HAP-1 (cell line): ENCODE measurements at regions not wholly inside any gene's neighbourhood (a gene's known extent, or its start where the extent isn't known, plus 50 kb on each side); places are given as distances from the start of the nearest gene placed in this dataset.

Experiments used
- DNase-seq, 2 experiments: peaks; one replicate each; pipeline ENCODE4 v3.0.0-alpha.2; 2016 to 2020; ENCODE audit warnings: low spot score in 2 of 2
- H3K27me3 ChIP-seq: fragments of 250-450 bp; sonication (Bioruptor Pico); 2 replicates; pipeline ENCODE4 v1.5.1; 2020; ENCODE audit warnings: low read depth, mild to moderate bottlenecking, moderate library complexity
- H3K36me3 ChIP-seq: fragments of 250-450 bp; sonication (Bioruptor Pico); replicated peaks from 2 replicates; pipeline ENCODE4 v1.5.1; 2020; ENCODE audit warnings: mild to moderate bottlenecking
- H3K4me1 ChIP-seq: fragments of 250-450 bp; sonication (Bioruptor Pico); 2 replicates; pipeline ENCODE4 v1.5.1; 2020; ENCODE audit warnings: mild to moderate bottlenecking
- H3K4me3 ChIP-seq: fragments of 250-450 bp; sonication (Bioruptor Pico); 2 replicates; pipeline ENCODE4 v1.5.1; 2020; ENCODE audit warnings: mild to moderate bottlenecking, moderate library complexity
- H3K9me3 ChIP-seq: fragments of 250-450 bp; sonication (Bioruptor Pico); 2 replicates; pipeline ENCODE4 v1.5.1; 2020; ENCODE audit warnings: mild to moderate bottlenecking, moderate library complexity
- in situ Hi-C: fragments of 300-500 bp; cut with MboI; formaldehyde crosslinking; loops from 3 replicates; pipeline ENCODE4 v1.14.3; 2020; ENCODE audit warnings: low sequenced_read_pairs, inconsistent platforms, mixed read lengths

DNA sequence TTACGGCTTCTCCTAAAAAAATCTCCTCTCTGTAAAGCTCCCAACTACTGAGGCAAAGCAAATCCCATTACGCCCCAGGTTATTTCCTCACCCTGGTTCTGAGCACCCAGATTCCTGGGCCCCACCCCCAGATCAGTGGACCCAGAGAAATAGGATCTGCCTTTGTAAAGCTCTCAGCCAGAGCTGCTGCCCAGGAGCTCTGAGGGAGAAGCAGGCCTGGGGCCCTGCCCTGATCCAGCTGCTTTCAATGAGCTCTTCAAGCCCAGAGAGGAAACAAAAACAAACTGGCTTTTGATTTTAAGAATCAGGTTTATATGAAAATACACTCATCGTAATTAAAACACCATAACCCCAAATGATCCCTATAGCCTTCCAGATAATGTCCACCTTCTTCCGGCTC lies 124.5 kb downstream of the C5orf15 start:
- DNase-seq: no peak
- Histone ChIP-seq H3K4me1 (no peaks in the 10 kb centered on the region), H3K27me3 (no peaks in the 10 kb centered on the region), H3K4me3 (no peak overlapping the region), H3K36me3 (no peaks in the 10 kb centered on the region), H3K9me3 (no peaks in the 10 kb centered on the region)
- in situ Hi-C loops: no loop called here

DNA sequence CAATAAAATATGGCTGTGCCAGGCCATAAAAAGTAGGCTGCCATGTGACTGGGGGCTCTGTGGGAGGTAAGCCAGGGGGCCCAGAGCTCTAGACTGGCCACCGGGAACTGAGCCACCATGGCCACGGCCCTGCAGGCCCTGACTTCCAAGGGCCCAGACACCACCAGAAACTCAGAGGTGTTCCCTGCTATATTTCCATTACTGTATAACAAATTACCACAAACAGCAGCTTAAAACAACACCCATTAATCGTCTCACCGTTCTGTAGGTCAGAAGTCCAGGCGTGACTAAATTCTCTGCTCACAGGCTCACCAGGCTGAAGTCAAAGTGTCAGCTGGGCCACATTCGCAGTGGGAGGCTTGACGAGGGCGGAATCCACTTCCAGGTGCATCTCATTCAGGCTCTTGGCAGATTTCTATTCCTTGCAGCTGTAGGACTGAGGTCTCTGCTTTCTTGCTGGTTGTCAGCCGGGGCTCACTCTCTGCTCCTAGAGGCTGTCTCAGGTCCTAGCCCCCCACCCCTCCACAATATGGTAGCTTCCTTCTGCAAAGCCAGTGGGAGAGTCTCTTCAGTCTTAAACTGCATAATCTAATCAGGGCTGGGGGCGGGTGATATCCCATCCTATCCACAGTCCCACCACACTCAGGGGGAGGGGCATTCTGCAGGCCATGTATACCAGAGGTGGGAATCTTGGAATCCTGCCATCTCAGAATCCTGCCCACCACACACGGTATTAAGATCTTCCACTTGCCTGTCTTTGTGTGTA lies 125.4 kb downstream of the C5orf15 start:
- H3K4me1 ChIP-seq: no peaks in the 10 kb centered on the region
- no peak overlapping the region for H3K4me3 ChIP-seq
- no peaks in the 10 kb centered on the region for H3K36me3 ChIP-seq
- in situ Hi-C loops: no loop called here
- no peaks in the 10 kb centered on the region for H3K27me3 ChIP-seq
- no peaks in the 10 kb centered on the region for H3K9me3 ChIP-seq
- no peak for DNase-seq

DNA sequence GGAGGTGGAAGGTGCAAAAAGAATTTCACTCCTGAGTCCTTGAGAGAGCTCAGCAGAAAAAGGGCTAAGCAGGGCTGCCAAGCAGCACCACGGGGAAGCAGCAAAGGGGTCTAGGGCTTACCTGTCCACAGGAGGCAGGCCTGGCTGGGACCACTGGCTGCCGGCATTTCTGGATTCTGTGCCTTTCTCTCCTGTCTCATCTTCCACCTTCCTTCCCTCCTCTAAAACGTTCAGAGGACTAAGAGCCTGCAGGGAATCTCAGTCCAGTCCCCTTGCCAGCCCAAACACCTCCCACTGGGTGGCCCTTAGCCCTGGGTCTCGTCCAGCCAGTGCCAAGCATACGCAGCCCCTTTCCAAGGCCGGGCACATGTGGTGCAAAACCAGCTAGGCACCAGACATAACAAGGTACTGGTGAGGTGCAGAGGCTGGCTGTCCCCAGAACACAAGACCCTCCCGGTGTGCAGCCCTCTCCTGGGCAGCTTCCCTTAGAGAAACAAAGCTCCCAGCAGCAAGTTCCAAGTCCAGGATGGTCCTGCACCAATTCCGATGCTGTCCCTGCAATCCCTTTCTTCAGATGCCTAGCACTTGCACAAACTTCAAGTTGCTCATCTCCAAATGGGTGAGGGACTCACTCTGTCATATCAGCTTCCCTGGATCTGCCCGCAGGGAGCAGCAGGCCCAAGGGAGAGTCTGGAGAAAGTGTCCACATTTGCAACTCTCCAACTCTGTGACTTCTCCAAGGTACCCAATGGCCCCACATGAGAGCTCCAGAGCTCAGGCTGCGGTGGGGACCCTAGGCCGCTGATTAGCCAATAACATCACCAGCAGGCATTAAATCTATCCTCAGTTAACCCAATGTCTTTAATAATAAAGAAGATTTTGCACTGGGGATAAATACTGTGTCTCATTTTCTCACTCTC lies 126.3 kb downstream of the C5orf15 start:
- Histone ChIP-seq H3K27me3 (no peaks in the 10 kb centered on the region), H3K4me3 (no peak overlapping the region), H3K4me1 (no peaks in the 10 kb centered on the region), H3K36me3 (no peaks in the 10 kb centered on the region), H3K9me3 (no peaks in the 10 kb centered on the region)
- in situ Hi-C loops: no loop called here
- no peak for DNase-seq

DNA sequence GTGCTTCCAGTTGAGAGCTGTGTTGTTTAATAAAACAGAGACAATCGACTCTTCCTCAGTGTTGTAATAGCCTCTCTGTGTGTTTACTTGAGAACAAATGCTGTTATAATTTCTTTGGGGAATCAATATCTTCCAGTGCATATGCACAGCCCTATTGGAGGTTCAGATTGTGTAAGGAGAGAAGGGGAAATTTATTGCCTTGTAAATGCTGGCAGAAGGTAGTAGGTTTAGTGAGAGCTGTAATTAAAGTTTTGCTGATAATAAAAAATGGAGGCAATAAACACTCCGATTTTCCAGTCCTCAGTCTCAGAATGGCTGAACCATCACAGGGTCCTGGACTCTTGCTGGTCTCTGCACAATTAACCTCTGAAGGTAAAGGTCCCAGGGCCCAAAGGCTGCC lies 128.3 kb downstream of the C5orf15 start:
- in situ Hi-C loops: no loop called here
- Histone ChIP-seq H3K4me1 (no peaks in the 10 kb centered on the region), H3K27me3 (no peaks in the 10 kb centered on the region), H3K9me3 (no peaks in the 10 kb centered on the region), H3K36me3 (no peaks in the 10 kb centered on the region), H3K4me3 (no peak overlapping the region)
- no peak for DNase-seq

DNA sequence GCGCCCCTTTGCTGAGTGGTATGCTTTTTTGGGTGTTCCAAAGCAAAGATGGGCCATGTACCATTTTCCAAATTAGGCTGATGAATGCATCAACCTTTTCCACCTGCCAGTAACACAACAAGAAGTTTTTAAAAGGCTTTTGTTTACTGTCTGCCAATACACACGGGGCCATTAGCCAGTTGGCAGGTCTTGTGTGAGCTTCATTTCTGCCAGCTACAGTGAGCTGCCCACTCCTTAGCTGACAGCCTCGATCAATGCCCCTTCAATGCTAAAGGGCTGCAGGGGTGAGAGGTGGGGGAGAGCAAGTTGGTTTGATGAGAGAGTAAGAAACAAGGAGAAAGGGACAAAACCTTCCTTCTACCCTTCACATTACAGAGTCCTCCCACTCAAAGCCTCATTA lies 128.7 kb downstream of the C5orf15 start:
- in situ Hi-C loops: no loop called here
- DNase-seq: no peak
- no peak overlapping the region for H3K4me3 ChIP-seq
- no peaks in the 10 kb centered on the region for H3K9me3 ChIP-seq
- H3K4me1 ChIP-seq: no peaks in the 10 kb centered on the region
- H3K36me3 ChIP-seq: no peaks in the 10 kb centered on the region
- no peaks in the 10 kb centered on the region for H3K27me3 ChIP-seq

DNA sequence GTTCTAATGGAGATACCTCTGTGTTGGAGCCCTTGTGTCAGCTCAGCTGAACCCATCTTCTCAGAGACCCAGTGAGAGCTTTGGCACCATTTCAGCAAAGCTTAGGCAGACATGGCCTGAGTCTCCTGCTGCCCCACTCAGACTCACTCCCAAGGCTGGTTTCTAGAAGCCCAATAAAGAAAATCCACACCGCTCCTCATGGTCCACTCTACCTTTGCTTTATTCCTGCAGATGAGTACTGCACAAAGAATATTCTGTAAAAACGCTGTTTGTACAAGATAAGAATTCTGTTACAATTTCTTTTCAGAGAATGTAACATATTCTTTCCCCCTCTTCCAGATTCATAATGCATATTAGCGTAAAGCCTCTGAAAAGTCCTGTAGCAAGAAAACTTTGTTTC lies 129.3 kb downstream of the C5orf15 start:
- in situ Hi-C loops: no loop called here
- no peak for DNase-seq
- H3K4me1 ChIP-seq: no peaks in the 10 kb centered on the region
- no peaks in the 10 kb centered on the region for H3K27me3 ChIP-seq
- no peaks in the 10 kb centered on the region for H3K9me3 ChIP-seq
- H3K4me3 ChIP-seq: no peak overlapping the region
- H3K36me3 ChIP-seq: no peaks in the 10 kb centered on the region

DNA sequence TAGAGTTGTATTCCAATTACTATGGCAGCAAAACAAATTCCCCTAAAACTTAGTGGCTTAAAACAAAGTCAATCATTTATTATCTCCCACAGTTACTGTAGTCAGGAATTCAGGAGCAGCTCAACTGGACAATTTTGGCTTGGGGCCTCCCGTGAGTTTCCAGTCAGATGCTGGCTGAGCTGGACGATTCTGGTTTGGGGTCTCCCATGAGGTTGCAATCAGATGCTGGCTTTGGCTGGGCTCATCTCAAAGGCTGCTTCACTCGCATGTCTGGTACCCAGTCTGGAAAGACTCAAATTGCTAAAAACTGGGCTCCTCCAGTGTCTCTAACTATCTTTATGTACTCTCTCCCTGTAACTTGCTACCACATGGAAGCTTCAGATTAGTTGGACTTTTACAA lies 130.1 kb downstream of the C5orf15 start:
- no peaks in the 10 kb centered on the region for H3K9me3 ChIP-seq
- no peak overlapping the region for H3K4me3 ChIP-seq
- no peaks in the 10 kb centered on the region; the same call in 1 of the 2 replicates for H3K27me3 ChIP-seq
- in situ Hi-C loops: no loop called here
- DNase-seq: no peak
- no peaks in the 10 kb centered on the region for H3K4me1 ChIP-seq
- no peaks in the 10 kb centered on the region for H3K36me3 ChIP-seq

DNA sequence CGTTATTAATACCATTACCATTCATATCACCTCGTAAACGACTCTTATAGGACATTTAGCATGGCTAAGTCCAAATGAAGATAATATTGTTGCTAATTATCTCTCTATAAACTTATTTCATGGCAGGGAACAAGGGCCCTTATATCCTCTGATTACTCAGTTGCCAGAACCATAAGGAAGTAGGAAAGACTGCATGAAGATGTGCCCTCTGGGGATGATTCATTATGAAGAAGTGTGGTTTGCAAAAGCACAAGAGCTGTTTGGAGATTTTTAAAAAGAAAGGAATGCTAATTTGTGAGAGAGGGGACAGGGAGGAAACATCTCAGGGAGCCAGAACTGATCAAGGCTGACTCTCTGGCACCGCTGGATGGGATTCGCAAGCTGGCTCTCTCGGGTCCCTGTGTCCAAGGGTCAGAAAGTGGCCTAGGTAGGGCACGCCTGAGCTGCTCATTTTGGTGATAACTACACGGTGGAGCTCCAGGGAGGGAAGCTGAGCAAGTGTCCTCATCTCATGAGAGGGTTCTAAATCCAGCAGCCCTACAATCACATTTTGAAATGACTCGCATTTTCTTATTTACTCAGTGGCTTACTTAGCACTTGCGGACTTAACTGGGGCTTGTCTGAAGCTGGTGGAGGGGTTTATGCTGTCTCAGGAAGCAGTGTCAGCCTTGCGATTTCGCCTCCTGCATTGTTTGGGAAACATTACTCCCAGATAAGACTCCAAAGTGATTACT lies 136.8 kb downstream of the C5orf15 start:
- H3K27me3 ChIP-seq: no peaks in the 10 kb centered on the region; the same call in 1 of the 2 replicates
- no peak overlapping the region for H3K4me3 ChIP-seq
- no peak for DNase-seq
- no peaks in the 10 kb centered on the region for H3K36me3 ChIP-seq
- no peaks in the 10 kb centered on the region for H3K4me1 ChIP-seq
- in situ Hi-C loops: no loop called here
- no peaks in the 10 kb centered on the region for H3K9me3 ChIP-seq

DNA sequence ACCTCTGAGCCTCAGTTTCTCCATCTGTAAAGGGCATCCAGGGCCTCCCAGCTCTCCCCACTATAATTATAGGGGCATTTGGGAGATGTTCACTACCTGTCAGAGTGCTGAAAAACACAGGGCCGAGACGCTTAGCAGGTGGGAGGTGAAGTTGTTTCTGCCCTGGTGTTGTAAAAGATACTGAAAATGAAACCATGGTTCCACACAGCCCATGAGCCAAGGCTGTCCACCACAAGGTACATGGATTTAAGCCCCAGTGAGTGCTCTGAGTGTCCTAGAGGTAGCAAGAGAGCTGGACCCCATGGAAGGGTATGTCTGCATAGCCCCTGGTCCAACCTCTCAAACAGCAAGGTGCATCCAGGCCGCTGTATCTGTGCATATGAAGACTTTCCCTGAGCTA lies 137.5 kb downstream of the C5orf15 start:
- in situ Hi-C loops: no loop called here
- Histone ChIP-seq H3K36me3 (no peaks in the 10 kb centered on the region), H3K4me1 (no peaks in the 10 kb centered on the region), H3K27me3 (no peaks in the 10 kb centered on the region; the same call in 1 of the 2 replicates), H3K4me3 (no peak overlapping the region), H3K9me3 (no peaks in the 10 kb centered on the region)
- DNase-seq: no peak

DNA sequence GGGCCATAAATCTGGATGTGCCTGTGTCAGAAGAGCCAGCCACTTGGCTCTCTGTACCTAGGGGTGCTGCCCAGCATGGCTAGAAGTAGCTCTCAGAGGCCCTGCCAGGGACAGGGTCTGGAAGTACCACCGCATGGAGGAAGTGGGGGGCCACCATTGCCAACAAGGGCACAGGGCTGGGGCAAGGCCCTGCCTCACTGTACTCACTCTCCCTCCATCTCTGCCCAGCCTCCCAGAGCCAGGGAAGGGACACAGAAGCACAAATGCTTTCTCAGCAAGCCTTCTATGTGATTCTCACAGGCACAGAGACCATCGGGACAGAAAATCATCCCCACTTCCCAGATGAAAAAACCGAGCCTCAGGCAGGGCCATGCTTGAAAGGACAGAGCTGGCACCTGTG lies 138.1 kb downstream of the C5orf15 start:
- in situ Hi-C loops: no loop called here
- H3K36me3 ChIP-seq: no peaks in the 10 kb centered on the region
- no peaks in the 10 kb centered on the region for H3K9me3 ChIP-seq
- DNase-seq: no peak
- no peak overlapping the region for H3K4me3 ChIP-seq
- H3K27me3 ChIP-seq: no peaks in the 10 kb centered on the region; the same call in 1 of the 2 replicates
- H3K4me1 ChIP-seq: no peaks in the 10 kb centered on the region

DNA sequence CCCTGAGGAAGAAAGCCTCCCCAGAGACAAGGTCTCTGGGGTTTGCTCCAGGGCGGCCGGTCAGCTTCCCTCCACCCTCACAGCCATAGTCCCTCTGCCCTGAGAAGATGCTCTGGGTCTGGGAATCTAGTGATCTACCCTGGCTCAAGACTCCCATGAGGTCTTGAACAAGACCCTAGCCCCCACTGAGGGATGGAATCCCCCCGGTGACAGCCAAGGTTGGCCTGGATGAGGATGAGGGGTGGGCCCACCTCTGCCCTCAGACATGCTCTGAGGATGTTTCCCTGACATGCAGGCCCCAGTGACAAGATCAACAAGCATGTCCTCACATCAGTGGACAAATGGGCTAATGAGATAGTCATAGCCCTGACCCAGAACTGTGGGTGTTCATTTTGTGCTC lies 138.6 kb downstream of the C5orf15 start:
- no peaks in the 10 kb centered on the region for H3K9me3 ChIP-seq
- DNase-seq: no peak
- H3K4me1 ChIP-seq: no peaks in the 10 kb centered on the region
- no peaks in the 10 kb centered on the region for H3K36me3 ChIP-seq
- in situ Hi-C loops: no loop called here
- no peaks in the 10 kb centered on the region; the same call in 1 of the 2 replicates for H3K27me3 ChIP-seq
- no peak overlapping the region for H3K4me3 ChIP-seq

DNA sequence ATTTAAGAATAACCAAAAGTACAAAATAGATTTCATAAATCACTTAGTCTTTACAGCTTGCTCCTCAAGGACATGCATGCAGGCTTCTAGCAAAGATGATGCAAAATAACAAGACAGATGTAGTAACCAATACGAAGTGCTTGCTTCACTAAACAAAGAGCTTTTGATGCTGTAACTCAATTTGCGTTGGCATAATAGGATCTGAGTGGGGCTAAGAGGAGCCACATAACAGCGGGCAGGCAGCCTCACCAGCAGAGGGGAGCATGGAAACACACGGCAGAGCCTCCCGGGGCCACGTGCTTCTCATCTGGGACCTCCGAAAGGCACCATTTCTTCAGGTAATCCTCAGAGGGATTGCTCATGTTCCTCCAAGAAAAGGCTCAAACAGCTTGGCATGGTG lies 139.7 kb downstream of the C5orf15 start:
- H3K27me3 ChIP-seq: no peaks in the 10 kb centered on the region; the same call in 1 of the 2 replicates
- no peaks in the 10 kb centered on the region for H3K36me3 ChIP-seq
- no peak overlapping the region for H3K4me3 ChIP-seq
- no peak for DNase-seq
- H3K9me3 ChIP-seq: no peaks in the 10 kb centered on the region
- H3K4me1 ChIP-seq: no peaks in the 10 kb centered on the region
- in situ Hi-C loops: no loop called here

DNA sequence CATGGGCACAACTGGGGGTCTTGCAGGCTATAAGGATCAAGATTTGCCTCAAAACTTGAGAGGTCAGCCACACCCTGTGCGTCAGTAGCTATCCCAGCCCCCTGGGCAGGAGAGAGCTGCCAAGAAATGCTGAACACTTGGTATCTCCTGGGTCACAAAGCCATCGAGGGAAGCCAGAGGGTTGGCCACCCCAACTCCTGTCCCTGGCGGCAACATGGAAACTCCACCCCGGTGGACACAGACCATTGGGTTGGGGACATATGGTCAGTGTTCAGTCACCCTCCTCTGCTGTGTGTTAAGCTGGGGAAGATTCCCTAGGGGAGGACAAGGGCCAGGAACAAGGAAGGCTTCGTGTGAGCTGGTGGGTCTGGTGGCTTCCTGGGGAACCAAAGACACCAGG lies 140.6 kb downstream of the C5orf15 start:
- Histone ChIP-seq H3K27me3 (no peaks in the 10 kb centered on the region), H3K4me1 (no peaks in the 10 kb centered on the region), H3K36me3 (no peaks in the 10 kb centered on the region), H3K4me3 (no peak overlapping the region), H3K9me3 (no peaks in the 10 kb centered on the region)
- in situ Hi-C loops: no loop called here
- DNase-seq: no peak

DNA sequence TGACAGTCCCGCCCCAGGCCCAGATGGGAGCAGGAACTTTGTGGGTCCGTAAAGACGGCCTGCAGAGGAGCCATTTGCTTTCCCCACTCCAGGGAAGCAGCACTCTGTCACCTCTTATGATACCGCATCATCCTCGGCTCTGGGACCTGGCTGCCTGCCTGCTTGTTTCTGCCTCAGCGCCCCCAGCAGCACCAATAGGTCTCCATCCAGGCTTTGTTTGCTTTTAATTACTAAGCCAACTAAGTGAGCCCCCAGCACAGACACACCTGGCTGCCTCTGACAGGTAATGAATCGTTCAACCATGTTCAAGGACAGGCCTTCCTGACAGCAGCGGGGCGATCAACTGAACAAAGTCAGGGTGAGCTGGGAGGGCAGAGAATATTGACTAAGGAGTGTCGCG lies 141.4 kb downstream of the C5orf15 start:
- Histone ChIP-seq H3K27me3 (peaks cover 4% of the 10 kb centered on the region; the same call in 1 of the 2 replicates), H3K4me1 (no peaks in the 10 kb centered on the region), H3K4me3 (no peak overlapping the region), H3K36me3 (no peaks in the 10 kb centered on the region), H3K9me3 (no peaks in the 10 kb centered on the region)
- DNase-seq: no peak
- in situ Hi-C loops: no loop called here
